GM21423 (cell line): ENCODE measurements at regions not wholly inside any gene's neighbourhood (a gene's known extent, or its start where the extent isn't known, plus 50 kb on each side); places are given as distances from the start of the nearest gene placed in this dataset.
"Not testable (repeated sequence)": the region's sequence is repeated elsewhere in the genome, so short reads cannot be mapped to it uniquely, and the experiment has no call there.

Experiments
- ATAC-seq: cut with Tn5 transposase; IDR thresholded peaks from one replicate; pipeline ENCODE4 v1.9.1; 2021; ENCODE audit warnings: mild to moderate bottlenecking, moderate library complexity; ENCODE audit not compliant: unreplicated experiment

DNA sequence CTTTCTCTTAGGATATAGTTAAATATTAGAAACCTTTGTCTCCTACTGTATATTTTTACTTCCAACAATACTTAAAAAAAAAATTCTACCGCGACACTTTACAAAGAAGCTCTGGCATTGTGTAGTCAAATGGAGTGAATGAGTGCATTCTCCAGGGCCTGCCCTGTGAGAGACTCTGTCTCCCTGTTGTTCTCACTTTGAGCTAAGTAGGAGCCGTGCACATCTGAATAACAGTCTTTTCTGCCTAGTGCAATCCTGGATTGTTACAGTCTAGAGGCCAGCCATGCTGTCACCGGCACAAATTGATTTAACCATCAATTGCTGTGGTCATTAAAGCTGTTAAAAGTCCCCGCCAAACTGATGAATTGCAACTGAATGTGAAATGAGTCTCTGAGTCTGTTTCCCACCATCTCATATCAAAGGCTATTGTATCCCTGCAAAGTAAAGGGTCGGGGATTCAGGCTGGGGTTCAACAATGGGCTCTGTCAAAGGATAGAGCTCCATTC, 156.0 kb downstream of the RFPL4B start:
- no peak for ATAC-seq

DNA sequence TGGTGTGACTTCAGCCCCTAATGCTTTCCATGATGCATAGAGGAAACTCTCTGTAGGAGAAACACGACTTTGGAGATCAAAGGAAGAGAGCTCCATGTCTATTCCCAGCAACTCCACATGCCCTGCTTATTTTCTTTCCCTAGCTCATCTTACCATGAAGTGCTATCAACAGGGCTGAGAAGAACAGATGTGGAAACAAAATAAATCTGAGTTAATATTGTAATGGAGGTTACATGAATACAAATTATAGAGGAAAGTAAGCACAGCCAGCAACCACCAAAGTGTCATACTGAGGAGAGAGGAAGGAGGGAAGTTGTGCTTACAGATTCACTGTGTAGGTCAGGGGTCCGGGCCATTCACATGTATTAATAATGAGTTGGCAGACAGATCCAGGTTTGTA, 157.5 kb downstream of the RFPL4B start:
- ATAC-seq = no peak

DNA sequence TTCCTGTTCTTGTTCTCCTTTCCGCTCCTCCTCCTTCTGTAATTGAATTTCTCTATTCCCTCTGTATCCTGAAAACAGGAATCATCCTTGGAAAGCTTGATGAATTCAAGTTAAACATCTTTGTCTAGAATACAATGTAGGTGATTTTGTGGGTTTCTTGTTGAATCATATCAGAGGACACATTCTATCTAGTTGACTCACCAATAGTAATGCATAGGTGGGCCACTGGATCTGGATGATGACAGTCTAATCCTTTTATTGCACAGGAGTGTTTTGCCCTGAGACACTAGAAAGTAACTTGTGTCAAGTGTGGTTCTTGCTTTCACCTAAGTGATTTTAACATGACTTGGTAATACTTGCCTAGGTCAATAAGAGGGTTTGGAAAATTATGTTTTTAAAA, 164.3 kb downstream of the RFPL4B start:
- no peak for ATAC-seq

DNA sequence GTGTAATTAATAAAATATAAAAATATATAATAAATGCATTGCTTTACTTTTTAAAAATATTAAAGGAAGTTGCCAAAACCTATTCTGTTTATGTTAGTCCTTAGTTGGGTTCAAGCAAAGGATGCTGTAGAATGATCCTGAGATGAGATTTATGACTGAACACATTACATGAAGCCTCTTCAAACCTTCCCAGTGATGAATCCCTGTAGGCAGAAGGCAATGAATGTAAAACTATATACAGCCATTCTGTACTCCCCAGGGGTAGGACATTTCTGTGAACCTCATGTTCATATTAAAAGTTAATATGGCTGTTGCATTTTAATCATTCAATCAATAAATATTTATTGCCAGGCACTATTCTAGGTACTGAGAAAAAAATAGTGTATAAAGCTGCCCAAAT, 166.0 kb downstream of the RFPL4B start:
- ATAC-seq = no peak

DNA sequence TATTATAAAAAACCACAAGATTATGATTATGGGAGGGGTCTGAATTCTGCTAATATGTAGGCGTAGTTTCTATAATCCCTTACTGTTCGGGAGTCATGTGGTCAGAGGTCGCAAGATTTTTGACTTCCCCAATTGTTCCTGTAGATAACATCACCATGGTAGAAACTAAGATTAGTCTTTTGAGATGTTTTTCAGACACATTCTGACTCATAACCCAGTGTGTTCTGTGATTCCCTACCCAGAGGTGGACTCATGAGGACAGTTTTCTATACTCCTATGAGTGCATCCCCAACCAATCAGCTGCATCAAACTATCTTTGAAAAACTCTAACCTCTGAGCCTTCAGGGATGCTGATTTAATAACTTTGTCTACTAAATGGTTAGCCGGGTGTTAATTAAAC, 175.5 kb downstream of the RFPL4B start:
- ATAC-seq = no peak

DNA sequence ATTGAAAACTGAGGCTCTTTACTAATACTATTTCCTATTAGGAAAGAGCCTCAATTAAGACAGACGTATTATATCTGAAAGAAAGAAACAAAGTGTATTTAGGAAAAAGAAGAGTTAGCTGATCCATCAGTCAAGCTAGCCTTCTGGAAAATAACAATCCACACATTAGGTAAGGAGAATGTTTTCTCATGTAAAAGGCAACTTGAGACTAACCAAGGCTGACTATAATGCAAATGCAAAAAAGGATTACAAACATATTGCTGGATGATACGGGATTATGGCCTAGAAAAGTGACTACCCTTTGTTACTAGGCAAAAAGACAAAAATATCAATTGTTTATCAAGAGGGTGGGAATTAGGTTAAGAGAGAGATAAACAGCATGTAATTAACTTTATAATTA, 176.9 kb downstream of the RFPL4B start:
- ATAC-seq = no peak

DNA sequence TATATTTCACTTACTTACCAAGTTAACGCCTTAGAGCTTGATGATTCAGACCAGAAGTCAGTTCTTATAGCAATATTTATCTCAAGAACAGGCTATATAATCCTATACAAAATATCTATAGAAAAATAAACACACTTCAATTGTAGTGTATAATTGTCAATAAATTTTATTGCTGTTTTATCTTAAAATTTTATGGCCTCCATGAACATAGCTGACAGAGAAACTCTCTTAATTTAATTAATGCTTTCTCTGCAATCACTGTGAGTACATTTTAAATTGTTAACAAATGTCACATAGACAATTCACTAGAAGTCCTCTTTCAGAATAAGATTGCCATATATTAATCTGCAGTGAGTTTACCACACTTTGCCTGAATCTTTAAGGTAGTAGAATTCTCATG, 178.6 kb downstream of the RFPL4B start:
- no peak for ATAC-seq

DNA sequence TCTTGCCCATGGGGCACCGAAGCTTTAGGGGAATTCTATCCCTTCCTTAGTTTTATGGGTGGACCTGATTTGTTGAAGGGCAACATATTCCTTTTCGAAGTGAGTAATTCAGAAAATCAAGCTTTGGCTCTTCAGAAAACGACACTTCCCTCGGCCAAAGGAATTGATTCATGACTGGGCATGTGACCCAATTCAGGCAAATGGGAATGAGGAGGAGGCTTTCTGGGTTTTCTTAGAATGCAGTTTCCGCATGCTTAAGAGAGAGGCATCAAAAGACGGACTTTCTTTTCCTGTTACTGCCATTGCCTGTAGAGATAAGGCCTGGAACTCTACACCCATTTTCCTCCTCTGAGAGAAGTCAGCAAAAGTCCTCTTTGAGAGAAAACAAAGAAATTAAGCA, 179.5 kb downstream of the RFPL4B start:
- ATAC-seq = no peak

DNA sequence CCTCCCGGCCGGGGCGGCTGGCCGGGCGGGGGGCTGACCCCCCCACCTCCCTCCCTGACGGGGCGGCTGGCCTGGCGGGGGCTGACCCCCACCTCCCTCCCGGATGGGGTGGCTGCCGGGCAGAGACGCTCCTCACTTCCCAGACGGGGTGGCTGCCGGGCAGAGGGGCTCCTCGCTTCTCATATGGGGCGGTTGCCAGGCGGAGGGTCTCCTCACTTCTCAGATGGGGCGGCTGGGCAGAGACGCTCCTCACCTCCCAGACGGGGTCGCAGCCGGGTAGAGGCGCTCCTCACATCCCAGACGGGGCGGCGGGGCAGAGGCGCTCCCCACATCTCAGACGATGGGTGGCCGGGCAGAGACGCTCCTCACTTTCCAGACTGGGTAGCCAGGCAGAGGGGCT, 181.2 kb downstream of the RFPL4B start:
- not testable (repeated sequence) for ATAC-seq

DNA sequence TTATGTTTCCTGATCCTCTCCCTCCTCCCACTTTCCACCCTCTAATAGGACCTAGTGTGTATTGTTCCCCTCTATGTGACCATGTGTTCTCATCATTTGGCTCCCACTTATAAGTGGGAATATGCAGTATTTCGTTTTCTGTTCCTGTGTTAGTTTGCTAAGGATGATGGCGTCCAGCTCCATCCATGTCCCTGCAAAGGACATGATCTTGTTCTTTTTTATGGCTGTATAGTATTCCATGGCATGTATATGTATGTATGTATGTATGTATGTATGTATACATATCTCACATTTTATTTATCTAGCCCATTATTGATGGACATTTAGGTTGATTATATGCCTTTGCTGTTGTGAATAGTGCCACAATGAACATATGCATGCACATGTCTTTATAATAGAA, 188.7 kb downstream of the RFPL4B start:
- no peak for ATAC-seq

DNA sequence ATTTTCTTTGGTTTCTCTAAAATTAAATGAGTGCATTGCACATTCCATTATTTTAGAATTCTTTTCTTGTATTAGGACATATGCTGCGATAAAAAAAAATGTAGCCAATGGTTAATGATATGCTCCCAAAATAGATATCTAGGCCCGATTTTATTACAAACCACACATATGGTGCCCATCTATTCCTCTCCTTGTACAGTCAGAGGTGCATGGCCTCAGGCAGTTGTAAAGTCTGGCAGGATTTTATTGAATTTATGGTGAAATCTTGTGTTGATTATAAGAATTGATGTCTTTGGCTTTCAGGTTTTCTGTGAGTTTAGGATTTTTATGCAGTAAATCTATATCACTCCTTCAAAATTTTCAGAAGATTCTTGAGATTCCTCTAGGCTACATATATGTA, 192.2 kb downstream of the RFPL4B start:
- no peak for ATAC-seq

DNA sequence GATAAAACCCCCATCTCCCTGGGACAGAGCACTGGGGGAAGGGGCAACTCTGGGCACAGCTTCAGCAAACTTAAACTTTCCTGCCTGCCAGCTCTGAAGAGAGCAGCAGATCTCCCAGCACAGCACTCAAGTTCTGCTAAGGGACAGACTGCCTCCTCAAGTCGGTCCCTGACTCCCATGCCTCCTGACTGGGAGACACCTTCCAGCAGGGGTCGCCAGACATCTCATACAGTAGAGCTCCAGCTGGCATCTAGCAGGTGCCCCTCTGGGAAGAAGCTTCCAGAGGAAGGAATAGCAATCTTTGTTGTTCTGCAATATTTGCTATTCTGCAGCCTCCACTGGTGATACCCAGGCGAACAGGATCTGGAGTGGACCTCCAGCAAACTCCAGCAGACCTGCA, 194.7 kb downstream of the RFPL4B start:
- not testable (repeated sequence) for ATAC-seq

DNA sequence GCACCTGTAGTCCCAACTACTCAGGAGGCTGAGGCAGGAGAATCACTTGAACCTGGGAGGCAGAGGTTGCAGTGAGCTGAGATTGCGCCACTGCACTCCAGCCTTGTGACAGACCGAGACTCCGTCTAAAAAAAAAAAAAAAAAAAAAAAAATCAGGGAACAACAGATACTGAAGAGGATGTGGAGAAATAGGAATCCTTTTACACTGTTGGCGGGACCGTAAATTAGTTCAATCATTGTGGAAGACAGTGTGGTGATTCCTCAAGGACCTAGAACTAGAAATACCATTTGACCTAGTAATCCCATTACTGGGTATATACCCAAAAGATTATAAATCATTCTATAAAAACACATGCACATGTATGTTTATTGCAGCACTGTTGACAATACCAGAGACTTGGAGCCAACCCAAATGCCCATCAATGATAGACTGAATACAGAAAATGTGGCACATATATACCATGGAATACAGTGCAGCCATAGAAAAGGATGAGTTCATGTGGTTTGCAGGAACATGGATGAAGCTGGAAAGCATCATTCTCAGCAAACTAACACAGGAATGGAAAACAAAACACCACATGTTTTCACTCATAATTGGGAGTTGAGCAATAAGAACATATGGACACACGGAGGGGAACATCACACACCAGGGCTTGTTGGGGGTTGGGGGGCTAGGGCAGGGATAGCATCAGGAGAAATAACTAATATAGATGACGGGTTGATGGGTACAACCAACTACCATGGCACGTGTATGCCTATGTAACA, 200.4 kb downstream of the RFPL4B start:
- ATAC-seq = not testable (repeated sequence)

DNA sequence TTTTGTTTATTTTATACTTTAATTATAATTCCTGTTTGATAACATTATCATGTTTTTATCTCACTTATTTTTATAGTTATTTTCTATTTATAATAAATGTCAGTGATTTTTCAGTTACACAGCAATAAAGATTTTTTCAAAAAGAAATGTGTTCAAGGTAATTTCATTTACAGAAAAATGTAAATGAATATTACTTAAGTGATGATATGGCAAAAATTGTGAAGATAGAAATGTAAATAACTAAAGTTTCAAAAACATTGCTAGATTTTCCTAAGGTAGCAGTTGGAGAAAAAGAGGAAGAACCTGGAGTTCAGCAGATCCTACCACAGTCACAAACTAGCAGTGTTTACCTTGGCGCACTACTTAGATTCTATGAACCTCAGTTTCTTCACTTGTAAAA, 202.6 kb downstream of the RFPL4B start:
- no peak for ATAC-seq

DNA sequence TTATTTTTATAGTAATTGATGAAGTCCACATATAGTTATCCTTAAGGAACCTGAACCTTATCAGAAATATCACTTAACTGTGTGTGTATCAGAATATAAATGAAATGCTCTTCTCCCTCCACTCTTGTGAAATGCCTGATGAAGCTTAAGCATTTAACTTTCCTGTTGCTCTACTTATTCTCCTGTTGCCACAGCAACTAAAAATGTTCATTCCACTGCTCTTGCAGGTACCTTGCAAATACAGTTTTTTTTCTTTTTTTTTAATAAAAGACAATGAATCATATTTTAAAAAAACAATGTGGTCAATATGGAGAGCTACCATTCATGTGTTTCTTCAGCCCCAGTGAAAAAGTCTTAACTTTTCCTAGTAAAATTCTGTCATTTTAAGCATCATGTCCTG, 210.3 kb downstream of the RFPL4B start:
- no peak for ATAC-seq

DNA sequence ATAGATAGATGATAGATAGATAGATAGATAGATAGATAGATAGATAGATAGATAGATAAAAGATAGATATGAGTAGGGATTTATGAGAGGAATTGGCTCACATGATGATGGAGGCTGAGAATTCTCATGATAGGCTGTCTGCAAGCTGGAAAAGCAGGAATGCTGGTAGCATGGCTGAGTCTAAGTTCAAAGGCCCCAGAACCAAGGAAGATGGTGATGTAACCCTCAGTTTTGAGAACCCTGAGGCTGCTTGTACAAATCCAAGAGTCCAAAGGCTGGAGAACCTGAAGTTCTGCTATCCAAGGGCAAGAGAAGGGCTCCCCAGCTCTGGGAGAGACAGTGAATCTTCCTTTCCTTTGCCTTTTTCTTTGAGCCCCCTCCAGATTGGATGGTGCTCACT, 210.8 kb downstream of the RFPL4B start:
- no peak for ATAC-seq

DNA sequence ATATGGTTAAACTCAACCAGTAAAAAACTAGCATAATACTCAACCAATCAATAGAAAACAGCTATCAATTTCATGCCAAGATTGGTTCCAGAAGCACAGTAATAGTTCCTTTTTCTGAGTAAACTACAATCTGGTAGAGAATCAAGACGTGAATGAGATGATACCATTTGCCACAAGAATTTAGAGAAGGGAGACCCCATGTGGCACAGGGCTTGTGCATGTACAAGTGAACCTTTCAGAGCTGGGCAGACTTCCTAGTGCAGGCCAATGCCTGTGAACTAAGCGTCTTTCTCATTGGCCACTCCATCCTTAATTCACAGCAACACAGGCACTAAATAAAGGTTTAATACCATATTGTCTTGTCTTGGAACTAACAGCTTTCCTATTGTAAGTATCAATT, 213.5 kb downstream of the RFPL4B start:
- no peak for ATAC-seq

DNA sequence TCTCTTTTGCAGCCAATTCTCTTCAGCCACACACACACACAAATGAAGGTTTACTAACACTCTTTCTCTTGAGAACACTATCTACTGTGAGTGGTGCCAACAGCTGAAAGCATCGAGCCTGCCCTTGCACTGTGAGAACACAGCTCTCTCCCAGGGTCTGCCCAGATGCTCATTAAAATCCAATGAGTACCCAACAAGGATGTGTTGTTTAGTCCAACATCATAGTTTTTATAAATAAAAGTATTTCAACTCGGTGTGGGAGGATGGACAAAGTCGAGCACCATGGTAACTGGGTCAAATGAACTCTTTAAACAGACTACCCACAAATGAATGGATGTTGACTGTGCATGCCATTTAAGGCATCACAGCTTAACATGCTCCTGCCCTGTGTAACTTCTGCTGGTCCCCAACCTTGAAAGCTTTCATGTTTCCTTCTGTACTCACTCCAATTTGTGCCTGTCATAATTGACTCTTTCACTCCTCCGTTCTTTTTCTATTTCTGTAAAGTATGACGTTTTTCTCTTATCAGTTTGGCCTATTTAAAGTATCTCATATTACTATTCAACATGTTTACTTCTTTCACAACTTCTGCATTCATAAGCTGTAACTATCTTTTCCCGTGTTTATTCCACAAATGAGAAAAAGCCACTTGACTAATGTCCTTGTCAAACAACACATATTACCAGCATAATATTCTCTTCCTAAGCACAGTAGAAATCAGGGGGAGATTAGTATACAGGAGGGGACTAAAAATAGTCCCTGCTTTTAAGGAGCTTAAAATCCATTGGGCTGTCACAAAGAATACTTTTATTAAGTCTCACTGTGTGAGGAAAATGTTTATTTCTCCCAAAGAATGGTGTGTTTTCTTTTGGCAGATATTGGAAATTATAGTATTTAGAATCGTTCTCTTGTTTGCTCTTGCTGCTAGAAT, 215.4 kb downstream of the RFPL4B start:
- ATAC-seq = no peak

DNA sequence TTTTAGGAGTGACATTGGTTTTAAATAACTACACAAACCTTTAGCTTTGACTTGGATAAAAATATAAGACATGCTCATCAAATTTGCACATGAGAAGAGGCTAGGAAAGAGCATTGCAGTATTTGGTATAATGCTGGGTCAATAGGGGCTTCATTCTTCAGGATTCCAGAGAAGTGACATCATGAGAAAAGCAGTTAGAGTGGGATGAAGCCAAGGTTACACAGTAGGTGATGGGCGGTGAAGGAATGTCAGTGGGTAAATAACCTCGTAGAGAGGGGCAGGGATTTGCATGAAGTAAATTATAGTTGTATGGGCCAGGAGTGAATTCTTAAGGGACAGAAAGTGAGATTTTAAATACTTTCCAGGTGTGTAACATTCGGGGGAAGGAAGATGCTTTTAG, 216.2 kb downstream of the RFPL4B start:
- no peak for ATAC-seq

DNA sequence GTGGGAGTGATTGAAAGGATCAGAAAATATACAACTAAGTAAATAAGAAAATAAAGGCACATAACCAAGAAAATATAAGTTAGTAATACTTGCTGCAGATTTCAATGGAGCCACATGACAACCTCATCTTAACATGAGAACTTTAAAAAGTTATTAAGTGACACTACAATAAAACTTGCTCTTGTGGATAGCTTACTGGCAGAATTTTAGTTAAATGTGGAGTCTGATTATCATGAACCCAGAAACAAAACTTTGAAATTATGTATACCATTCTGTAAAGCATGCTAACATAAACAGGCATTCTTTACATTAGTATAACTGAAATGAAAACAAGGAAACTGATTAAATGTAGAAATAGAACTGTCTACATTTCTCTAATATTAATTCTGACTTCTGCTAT, 220.9 kb downstream of the RFPL4B start:
- no peak for ATAC-seq

DNA sequence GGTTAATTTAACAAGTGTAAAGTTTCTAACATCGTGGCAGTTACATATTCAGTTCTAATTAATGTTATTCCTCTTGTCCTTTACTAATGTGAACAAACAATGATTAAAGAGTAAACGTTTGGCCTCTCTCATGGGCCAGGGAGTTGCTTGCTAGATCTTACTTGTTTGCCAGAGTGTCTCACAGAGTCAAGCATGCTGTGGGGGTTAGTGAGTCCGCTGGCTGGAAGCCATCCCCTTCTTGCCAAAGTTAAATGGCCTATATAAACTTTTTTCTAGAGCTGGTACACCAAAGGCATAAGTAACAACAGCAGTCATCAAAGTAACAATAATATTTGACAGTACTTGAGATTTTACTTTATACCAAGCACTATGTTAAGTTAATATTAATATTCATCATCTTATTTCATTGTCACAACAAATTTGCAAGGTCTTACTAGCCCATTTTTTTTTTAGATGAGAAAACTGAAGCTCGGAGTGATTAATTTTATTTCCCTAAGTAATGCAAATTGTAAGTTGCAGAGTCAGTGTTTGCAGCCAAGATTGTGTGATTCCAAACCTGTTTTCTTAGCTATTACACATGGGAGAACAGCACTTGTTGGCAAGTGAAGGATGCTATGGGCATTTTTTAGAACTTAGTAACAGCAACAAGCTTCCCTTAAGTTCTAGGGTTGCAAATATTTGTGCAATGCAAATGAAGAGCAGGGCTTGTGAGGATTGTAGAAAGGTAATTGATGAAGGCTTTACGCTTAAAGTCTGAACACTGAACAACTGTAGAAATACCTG, 224.5 kb downstream of the RFPL4B start:
- no peak for ATAC-seq
